ENCODE measurements at regions not wholly inside any gene's neighbourhood (a gene's known extent, or its start where the extent isn't known, plus 50 kb on each side); places are given as distances from the start of the nearest gene placed in this dataset.

GRCh38 chr6:151749341-151749740, 58.1 kb upstream of the ESR1 start:
- no peaks in the 10 kb centered on the region for H3K4me1 ChIP-seq (ENCODE audit: control insufficient read depth, insufficient read depth, low read length)
- Mint-ChIP-seq H3K27me3 (ENCODE audit: insufficient read depth) (no peaks in the 10 kb centered on the region), H3K36me3 (ENCODE audit: low read depth) (no peaks in the 10 kb centered on the region), H3K9me3 (no peaks in the 10 kb centered on the region), H3K4me1 (no peaks in the 10 kb centered on the region), H3K27ac (no peak overlapping the region), H3K4me3 (no peak overlapping the region)
- H3K9ac ChIP-seq (ENCODE audit: extremely low read depth, low read length, poor library complexity, severe bottlenecking), result no peak overlapping the region
- no peak overlapping the region for H3K27ac ChIP-seq (ENCODE audit: low read depth, low read length)
- H3K4me3 ChIP-seq (ENCODE audit: low read length), result no peak overlapping the region
- WGBS, 2 experiments (ENCODE audit: insufficient coverage in 1 of 2, insufficient read length in 1 of 2), result 91 to 94% methylated on average over 2 of the region's 2 CpGs
- H3K36me3 ChIP-seq (ENCODE audit: control insufficient read depth, insufficient read depth, low read length), result no peaks in the 10 kb centered on the region
- DNase-seq, result no peak
- no peak for TF ChIP-seq CTCF (conservative IDR thresholded peaks at IDR 0.05)
- no peaks in the 10 kb centered on the region for H3K27me3 ChIP-seq (ENCODE audit: control insufficient read depth, insufficient read depth, low read length, poor library complexity, severe bottlenecking)
- H3K9me3 ChIP-seq (ENCODE audit: control insufficient read depth, low read length), result peaks cover 4% of the 10 kb centered on the region

- H3K27ac ChIP-seq (ENCODE audit: low read depth, low read length), result no peak overlapping the region
- Mint-ChIP-seq H3K27me3 (ENCODE audit: insufficient read depth) (no peaks in the 10 kb centered on the region), H3K27ac (no peak overlapping the region), H3K9me3 (no peaks in the 10 kb centered on the region), H3K4me3 (no peak overlapping the region), H3K4me1 (no peaks in the 10 kb centered on the region), H3K36me3 (ENCODE audit: low read depth) (no peaks in the 10 kb centered on the region)
- no peak for DNase-seq
- no peaks in the 10 kb centered on the region for H3K27me3 ChIP-seq (ENCODE audit: control insufficient read depth, insufficient read depth, low read length, poor library complexity, severe bottlenecking)
- no peak overlapping the region for H3K9ac ChIP-seq (ENCODE audit: extremely low read depth, low read length, poor library complexity, severe bottlenecking)
- TF ChIP-seq CTCF (conservative IDR thresholded peaks at IDR 0.05), result no peak
- H3K36me3 ChIP-seq (ENCODE audit: control insufficient read depth, insufficient read depth, low read length), result no peaks in the 10 kb centered on the region
- H3K4me1 ChIP-seq (ENCODE audit: control insufficient read depth, insufficient read depth, low read length), result no peaks in the 10 kb centered on the region
- no peak overlapping the region for H3K4me3 ChIP-seq (ENCODE audit: low read length)
- no peaks in the 10 kb centered on the region for H3K9me3 ChIP-seq (ENCODE audit: control insufficient read depth, low read length)
- 92 to 94% methylated on average over 2 to 4 of the region's 4 CpGs for WGBS, 2 experiments (ENCODE audit: insufficient coverage in 1 of 2, insufficient read length in 1 of 2)
These were observed 53.9 kb upstream of the ESR1 start for GRCh38 chr6:151753581-151753980.

- Mint-ChIP-seq H3K36me3 (ENCODE audit: low read depth) (no peaks in the 10 kb centered on the region), H3K4me3 (no peak overlapping the region), H3K9me3 (no peaks in the 10 kb centered on the region), H3K4me1 (peaks cover 3% of the 10 kb centered on the region), H3K27ac (no peak overlapping the region), H3K27me3 (ENCODE audit: insufficient read depth) (no peaks in the 10 kb centered on the region)
- no peak for DNase-seq
- no peaks in the 10 kb centered on the region for H3K36me3 ChIP-seq (ENCODE audit: control insufficient read depth, insufficient read depth, low read length)
- no peaks in the 10 kb centered on the region for H3K4me1 ChIP-seq (ENCODE audit: control insufficient read depth, insufficient read depth, low read length)
- TF ChIP-seq CTCF (conservative IDR thresholded peaks at IDR 0.05), result no peak
- H3K27ac ChIP-seq (ENCODE audit: low read depth, low read length), result no peak overlapping the region
- no peak overlapping the region for H3K9ac ChIP-seq (ENCODE audit: extremely low read depth, low read length, poor library complexity, severe bottlenecking)
- no peaks in the 10 kb centered on the region for H3K27me3 ChIP-seq (ENCODE audit: control insufficient read depth, insufficient read depth, low read length, poor library complexity, severe bottlenecking)
- H3K9me3 ChIP-seq (ENCODE audit: control insufficient read depth, low read length), result no peaks in the 10 kb centered on the region
- 87 to 89% methylated on average over 3 to 5 of the region's 5 CpGs for WGBS, 2 experiments (ENCODE audit: insufficient coverage in 1 of 2, insufficient read length in 1 of 2)
- H3K4me3 ChIP-seq (ENCODE audit: low read length), result no peak overlapping the region
These were observed 50.0 kb upstream of the ESR1 start for GRCh38 chr6:151757506-151757955.

Data from endodermal cell (in vitro differentiated cells).